ENCODE measurements at regions not wholly inside any gene's neighbourhood (a gene's known extent, or its start where the extent isn't known, plus 50 kb on each side); places are given as distances from the start of the nearest gene placed in this dataset.

DNA sequence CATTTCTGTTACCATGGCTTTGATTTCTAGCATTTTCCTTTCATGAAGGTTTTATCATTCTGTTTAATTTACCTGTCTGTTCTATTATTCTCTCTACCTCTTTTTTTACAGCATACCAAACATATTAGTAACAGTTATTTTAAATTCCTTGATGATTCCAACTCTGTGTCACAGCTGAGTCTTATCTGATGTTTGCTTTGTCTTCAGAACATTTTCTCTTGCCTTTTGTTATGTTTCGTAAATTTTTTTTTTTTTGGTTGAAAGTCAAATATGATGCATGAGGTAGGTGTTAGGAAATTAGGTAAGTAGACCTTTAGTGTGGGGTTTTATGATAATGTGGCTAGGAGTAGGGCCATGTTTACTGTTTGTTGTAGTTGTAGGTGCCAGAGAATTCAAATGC, 496.4 kb downstream of the FOXG1 start:
- DNase-seq (ENCODE audit: low read depth in 4 of 4, low spot score in 2 of 4) = no peak

DNA sequence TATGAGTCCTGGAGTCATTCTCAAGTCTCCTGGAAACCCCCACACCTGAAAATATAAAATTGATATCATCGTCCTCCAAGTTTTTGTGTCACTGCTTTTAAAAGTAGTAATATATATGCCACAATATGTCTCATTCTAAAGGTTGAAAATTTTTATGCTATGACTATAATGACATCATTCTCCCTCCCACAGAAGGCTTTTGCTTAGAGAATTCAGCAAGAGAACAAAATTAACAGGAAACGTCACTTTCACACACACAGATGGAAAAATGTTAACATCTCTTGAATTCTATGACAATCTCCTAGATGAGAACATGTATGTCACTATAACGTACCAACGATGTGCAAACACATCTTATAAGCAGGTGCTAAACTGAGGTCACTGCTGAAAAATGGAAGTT, 498.3 kb downstream of the FOXG1 start:
- no peak for DNase-seq (ENCODE audit: low read depth in 4 of 4, low spot score in 2 of 4)

DNA sequence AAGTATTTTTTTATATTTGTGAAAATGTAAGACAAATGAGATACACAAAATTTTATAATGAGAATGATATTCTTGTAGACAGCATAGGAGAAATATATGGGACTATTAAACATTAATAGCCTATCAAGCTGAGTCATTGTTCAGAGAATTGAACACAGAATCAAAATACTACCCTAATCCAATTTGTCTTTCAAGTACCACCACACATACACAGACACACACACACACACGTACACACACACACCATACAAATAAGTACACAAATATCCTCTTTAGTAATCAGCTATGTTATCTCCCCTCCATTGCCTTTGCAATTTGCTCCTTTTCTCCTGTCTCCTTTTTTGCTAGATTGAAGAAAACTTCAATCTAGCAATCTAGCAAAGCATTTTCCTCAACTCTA, 499.3 kb downstream of the FOXG1 start:
- DNase-seq (ENCODE audit: low read depth in 4 of 4, low spot score in 2 of 4) = no peak

DNA sequence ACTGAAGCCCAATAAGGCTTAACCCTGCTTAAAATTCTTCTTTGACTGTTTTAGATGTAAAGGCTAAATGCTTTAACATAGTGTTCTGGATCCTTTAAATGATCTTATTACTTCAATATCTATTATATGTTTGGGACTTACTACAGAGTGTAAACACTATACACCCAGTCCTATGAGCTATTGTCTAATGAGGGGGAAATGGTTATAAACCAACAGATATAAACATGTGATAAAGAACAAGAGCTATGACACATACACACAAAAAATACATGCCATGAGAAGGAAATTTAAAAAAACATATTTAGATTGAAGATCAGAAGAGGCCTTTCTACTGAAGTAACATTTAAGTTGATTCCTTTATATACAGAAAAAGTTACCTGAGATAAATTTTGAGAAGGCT, 505.1 kb downstream of the FOXG1 start:
- no peak for DNase-seq (ENCODE audit: low read depth in 4 of 4, low spot score in 2 of 4)

DNA sequence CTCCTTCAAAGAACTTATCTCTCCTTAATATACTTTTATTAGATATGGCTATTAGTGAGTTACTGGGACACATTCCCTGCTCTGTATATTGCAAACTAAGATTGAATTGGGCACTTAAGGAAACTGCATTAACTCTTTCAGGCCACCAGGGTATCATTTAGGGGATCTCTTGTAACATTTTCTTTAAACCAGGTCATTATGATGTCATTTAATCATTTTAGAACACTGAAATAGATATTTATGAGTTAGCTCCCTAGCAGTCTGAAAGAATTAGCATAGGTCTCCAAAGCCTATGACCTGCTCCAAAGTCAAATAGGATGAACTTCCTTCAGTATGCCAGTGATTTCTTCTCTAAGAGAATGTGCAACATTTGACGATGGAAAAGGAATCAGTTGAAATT, 506.9 kb downstream of the FOXG1 start:
- DNase-seq (ENCODE audit: low read depth in 4 of 4, low spot score in 2 of 4) = no peak

DNA sequence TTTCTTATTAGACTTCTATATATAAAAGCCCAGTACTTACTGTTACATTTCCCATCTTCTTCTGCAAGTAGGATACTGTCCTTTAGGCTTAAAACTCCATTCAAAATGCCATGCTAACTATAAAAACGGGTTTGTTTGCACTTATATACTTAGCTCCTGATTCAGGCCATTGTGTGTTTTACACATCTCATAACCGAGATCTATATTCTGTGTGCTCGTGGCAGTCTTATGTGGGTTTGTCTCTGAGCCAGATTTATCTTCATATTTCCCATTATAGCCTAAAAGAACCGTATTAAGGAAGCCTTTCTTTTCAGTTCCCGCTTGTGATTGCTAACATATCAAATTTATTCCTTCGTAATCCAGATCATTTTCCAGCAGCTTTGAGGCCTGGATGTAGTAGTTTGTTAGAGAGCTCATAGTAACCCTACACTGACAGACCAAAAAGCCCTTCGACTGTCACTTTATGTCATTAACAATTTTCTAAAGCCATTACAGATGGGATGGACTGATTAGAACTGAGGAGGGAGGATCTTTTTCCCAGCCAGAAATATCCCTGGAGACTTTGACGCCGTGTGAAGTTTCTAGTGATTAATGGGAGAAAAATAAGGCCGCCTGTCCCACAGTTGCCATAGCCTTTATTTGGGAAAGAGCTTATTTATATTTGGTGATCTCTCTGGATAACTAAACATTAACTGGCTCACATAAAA, 508.5 kb downstream of the FOXG1 start:
- no peak for DNase-seq (ENCODE audit: low read depth in 4 of 4, low spot score in 2 of 4)

DNA sequence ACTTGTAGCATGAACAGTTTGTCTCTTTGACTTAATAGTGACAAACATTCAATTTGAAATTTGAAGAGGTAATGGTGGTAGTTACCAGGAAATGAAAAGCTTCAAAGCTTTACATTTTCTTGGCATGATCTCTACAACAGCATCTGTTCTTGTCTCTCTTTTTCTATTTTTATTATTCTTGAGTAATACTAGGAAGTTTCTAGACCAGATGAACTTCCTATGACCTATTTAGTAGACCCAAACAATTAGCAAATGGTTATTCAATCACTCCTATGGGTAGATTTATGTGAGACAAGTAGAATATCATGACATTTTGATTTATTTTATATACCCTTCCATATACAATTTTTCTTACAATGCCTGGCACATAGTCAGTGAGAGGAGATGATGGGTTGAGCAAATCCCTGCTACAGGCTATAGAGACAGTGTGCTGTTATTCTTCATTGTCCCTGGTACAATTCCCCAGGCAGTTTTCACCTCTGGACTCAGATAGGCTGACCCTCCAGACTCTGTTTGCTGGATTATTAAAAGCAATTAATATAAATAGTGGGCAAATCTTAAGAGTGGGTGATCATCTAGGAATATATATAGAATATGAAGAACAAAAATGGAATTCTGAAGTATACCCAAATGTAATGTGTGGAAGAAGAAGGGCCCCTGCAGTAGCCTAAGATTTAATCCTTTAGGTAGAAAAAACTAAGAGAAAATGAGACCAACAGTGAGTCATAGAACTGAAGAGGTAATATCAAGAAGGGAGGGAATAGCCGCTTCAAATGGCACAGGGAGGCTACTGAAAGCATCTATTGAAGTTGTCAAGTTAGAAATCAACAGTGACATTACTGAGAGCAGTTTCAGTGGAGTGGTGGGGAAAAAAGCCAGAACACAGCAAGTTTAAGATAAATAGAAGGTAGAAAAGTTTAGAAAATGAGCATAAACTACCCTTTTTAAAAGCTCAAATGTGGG, 512.0 kb downstream of the FOXG1 start:
- no peak for DNase-seq (ENCODE audit: low read depth in 4 of 4, low spot score in 2 of 4)

DNA sequence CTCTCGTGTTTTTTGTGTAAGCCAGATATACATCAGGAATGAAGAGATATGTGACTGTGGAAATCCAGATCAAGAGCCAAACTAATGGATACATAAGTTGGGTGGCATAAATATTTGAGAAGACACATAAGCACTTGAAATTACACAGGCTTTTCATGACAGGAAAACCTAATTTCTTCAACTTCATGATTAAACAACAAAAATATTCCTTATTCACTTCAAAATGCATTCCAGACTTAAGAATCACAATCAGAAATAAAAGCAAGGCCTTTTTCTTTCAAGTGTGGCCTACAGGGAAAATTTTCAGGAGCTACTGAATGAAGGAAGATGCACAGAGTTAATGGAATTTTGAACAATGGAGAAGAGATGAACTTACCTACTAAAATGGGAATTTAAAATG, 515.6 kb downstream of the FOXG1 start:
- DNase-seq (ENCODE audit: low read depth in 4 of 4, low spot score in 2 of 4) = no peak

DNA sequence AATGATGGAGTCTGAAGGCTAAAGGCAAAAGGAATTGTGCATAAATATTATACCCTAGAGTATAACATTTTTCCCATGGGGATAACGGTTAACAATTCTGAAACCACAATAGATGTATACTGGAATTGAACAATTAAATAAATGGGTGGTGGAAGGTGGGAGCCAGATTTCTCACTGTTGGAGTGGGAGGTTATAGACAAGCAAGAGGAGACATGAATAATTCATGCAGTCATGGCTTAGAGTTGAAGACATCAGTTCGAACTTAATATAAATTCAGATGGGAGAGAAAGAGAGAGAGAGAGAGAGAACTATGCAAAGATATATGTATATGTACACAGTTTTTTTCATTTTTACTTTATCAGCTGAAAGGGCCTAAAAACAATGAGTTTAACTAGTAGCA, 523.9 kb downstream of the FOXG1 start:
- DNase-seq (ENCODE audit: low read depth in 4 of 4, low spot score in 2 of 4) = no peak

DNA sequence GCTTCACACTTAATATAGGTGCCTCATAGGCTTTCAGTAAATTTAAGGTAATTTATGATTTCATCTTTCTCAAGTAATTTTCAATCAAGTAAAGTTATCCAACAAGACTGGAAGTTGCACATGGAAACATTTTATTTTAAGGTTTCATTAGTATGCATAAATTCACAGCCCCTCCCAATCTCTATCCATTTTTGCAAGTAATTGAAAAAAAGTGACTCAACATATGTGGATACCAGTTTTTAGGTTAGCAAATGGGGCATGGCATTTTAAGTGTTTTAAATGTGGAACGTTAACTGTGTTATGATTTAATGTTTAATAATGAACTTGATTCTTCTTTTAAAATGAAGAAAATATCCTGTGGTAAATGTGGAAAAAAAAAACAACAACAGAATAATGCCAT, 532.8 kb downstream of the FOXG1 start:
- DNase-seq (ENCODE audit: low read depth in 4 of 4, low spot score in 2 of 4) = no peak

DNA sequence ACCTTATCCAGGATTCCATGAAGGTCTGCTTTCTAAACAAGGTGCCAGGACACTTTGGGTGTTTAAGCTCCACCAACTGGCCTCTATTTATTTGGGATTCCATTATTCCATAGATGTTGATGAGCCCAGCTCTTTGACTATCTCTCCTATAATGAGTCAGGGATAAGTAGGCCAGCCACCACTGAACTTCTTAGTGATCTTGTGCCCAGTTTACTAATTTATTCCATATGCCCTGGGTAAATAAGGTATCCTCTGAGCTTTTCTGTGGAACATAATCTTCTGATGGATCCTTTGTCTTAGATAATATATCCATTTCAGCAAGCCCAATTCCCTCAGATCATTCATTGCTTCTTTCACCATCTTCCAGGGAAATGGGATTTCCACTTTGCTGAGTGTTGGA, 535.0 kb downstream of the FOXG1 start:
- DNase-seq (ENCODE audit: low read depth in 4 of 4, low spot score in 2 of 4) = no peak

DNA sequence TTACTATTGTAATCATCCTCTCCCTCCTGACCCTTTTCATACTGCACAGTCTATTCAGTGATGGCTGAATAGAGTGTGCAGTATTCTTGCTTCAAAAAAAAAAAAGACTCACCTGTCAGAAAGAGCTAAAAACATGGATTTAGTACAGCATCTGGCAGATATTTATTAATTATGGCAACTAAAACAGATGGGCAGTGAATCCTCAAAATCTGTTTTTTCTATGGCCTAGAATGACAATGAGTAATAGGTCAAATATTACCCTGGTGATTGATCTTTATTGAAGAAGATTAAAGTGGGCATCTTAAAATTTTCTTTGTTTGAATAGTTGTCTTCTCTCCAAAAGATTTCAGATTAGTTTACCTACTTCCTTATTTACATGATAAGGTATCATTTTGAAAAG, 543.6 kb downstream of the FOXG1 start:
- DNase-seq (ENCODE audit: low read depth in 4 of 4, low spot score in 2 of 4) = no peak

DNA sequence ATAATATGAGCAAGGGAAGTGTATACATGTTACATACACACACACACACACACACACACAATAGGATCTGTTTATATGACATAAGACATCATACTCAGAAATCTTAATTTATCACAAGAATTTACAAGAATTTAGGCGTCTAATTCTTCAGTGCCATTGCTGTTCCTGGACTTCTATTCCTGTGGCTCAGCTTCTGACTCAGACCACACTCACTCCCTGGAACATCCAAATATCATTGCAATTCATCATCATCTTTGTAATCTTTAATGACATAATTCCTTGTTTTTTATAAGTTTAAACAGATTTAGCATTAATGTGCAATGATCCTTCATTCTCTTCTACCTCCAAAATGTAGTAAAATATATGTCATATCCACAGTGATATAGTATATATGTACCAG, 544.2 kb downstream of the FOXG1 start:
- no peak for DNase-seq (ENCODE audit: low read depth in 4 of 4, low spot score in 2 of 4)

DNA sequence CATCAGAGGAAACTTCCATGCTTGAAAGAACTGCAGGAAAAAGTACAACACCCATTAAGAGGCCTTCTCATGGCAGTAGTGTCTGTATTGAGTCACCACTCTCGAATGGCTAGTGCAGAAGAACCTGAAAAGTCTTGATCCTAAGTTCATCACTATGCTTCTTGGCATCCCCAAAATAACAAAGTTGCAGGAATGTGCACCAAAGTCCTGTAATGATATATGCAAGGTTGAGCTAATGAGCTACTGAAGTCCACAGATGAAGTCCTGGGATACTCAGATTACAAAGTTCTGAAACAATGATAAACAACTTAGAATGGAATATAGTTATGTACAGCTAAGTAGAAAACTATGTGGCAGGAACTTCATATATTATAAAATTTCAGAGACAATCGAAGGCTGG, 545.4 kb downstream of the FOXG1 start:
- no peak for DNase-seq (ENCODE audit: low read depth in 4 of 4, low spot score in 2 of 4)

DNA sequence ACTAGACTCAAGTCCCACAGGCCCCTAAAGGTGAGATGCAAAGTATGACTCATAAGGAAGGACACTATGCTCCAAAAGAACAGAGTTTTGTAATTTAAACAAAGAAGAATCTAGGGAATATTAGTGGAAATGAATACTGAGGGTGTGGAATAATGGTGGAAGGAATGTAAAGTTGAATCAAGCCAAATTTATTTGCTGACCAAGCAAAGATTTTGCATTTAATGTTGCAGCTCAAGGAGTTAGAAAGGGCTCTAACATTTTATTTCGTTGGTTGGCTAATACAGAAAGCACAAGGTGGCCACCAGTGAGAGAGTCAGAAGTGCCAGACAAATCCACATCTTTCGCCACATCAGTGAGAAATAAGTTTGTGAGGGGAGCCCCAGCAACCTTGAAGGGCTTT, 550.3 kb downstream of the FOXG1 start:
- no peak for DNase-seq (ENCODE audit: low read depth in 4 of 4, low spot score in 2 of 4)

DNA sequence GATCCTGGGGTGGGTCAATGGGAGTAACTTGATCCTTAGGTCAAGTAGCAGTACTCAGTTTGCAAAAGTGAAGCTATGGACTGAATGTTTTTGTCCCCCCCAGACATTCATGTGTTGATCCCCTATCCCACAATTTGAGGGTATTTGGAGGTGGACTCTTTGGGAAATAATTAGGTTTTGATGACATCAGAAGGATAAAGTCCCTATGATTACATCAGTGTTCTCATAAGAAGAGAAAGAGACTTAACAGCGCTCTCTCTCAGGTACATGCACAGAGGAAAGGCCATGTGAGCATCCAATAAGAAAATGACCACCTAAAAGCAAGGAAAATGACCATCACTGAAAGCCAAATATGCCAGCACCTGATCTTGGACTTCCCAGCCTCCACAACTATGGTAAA, 550.8 kb downstream of the FOXG1 start:
- DNase-seq (ENCODE audit: low read depth in 4 of 4, low spot score in 2 of 4) = no peak

DNA sequence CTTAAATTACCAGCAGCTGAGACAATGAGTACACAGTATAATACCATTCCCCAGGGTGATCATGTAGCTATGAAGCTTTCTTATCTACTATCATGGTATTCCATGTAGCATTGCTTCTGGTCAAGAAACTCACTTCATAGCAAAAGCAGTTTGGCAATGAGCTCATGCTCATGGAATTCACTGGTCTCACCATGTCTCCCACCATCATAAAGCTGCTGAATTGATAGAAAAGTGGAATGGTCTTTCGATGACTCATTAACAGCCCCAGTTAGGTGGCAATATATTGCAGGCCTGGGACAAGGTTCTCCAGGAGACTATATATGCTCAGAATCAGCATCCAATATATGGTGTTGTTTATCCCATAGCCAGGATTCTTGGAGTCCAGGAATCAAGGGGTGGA, 553.7 kb downstream of the FOXG1 start:
- DNase-seq (ENCODE audit: low read depth in 4 of 4, low spot score in 2 of 4) = no peak

DNA sequence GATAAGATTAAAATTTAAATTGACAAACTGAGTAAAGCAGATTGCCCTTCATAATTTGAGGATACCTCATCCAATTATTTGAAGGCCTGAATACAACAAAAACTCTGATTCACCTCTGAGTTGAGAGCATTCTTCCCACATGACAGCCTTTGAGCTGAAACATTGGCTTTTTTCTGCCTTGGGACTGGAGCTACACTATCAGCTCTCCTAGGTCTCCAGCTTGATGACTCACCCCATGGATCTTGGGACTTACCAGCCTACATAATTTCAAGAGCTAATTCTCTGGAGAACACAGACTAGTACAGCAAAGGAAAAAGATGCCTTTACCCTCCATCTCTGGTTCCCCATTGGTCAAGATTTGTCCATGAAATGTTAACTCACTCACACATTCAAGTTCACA, 555.1 kb downstream of the FOXG1 start:
- no peak for DNase-seq (ENCODE audit: low read depth in 4 of 4, low spot score in 2 of 4)

DNA sequence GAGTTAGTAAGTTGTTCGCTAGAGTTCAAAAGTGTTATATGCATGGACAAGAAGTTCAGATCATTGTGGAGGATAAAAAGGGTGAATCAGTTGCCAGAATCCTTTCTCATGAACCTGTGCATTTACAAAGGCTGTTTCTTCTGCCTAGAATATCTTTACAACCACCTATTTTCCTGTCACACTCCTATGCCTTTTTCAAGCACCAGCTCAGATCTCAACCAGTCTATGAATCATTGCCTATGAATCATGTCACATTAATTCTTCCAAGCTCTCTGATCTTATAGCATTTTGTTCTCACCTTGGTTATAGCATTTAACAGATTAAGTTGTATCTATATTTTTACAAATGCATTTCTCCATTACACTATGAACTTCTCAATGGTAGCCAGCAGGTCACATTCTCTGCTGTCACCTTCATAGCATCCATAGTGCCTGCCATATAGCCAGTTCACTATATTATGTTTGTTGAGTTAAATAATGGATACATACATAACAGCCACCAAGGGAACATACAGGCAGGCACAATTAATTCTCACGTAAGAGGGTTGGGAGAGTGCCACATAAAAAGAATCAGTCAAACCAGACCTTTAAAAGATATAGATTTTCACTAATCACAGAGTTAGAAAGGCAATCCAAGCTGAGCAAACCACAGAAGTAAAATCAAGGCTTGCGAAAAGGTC, 573.0 kb downstream of the FOXG1 start:
- DNase-seq (ENCODE audit: low read depth in 4 of 4, low spot score in 2 of 4) = no peak

DNA sequence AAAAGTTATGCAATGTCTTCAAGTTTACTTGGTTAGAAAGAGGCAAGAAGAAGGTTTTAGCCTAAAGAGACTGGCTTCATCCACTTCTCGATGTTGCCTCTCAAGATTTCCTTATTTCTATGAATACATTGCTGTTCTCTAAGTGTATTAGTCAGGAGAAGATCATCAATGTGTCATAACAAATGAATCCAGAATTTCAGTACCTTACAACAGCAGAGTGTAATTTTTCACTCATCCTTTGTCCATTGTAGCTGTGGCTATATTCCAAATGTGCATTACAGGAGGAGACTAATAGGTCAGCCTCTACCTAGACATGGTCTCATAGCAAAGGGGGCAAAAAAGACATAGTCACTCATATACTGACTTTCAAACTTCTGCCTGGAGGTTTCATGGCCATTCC, 579.1 kb downstream of the PRKD1 start:
- DNase-seq (ENCODE audit: low read depth in 4 of 4, low spot score in 2 of 4) = no peak

DNA sequence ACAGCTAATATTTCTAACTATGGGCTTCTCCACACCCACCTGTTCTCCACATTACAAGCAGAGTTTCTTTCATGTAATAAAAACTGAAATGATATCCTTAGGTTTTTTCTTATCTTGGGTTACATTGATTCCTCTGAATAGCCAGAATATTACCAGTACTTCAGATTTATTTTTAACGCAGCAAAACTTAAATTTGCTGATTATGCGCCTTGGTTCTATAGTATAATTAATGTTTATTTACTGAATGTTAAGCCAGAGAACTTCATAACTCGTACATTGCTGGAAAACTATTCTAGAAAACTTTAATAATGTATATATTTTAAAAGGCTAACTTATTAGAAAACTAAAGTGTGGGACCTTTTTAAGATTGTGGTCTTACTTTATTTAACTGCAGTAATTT, 577.2 kb downstream of the PRKD1 start:
- DNase-seq (ENCODE audit: low read depth in 4 of 4, low spot score in 2 of 4) = no peak

Measured in left renal cortex interstitium (tissue), 4 donors.